Mesodermal cell (in vitro differentiated cells): ENCODE measurements at regions not wholly inside any gene's neighbourhood (a gene's known extent, or its start where the extent isn't known, plus 50 kb on each side); places are given as distances from the start of the nearest gene placed in this dataset.

Source experiments
- H3K27ac ChIP-seq: 2 replicates; pipeline ENCODE4 v1.7.0; 2013; ENCODE audit warnings: mild to moderate bottlenecking, low read depth, low read length, moderate library complexity; ENCODE audit not compliant: severe bottlenecking
- H3K36me3 ChIP-seq: 2 replicates; pipeline ENCODE4 v1.7.1; 2013; ENCODE audit warnings: mild to moderate bottlenecking, low read length, moderate library complexity; ENCODE audit not compliant: control insufficient read depth, insufficient read depth
- H3K4me1 ChIP-seq: one replicate; pipeline ENCODE4 v1.7.1; 2013; ENCODE audit warnings: mild to moderate bottlenecking, low read length; ENCODE audit not compliant: insufficient read depth, control insufficient read depth, poor library complexity, severe bottlenecking
- H3K4me3 ChIP-seq: 2 replicates; pipeline ENCODE4 v1.7.0; 2013; ENCODE audit warnings: low read length, control low read depth, mild to moderate bottlenecking; ENCODE audit not compliant: insufficient read depth, poor library complexity, severe bottlenecking; ENCODE audit errors: extremely low read depth
- H3K9me3 ChIP-seq: 2 replicates; pipeline ENCODE4 v1.7.1; 2013; ENCODE audit warnings: mild to moderate bottlenecking, low read length, moderate library complexity; ENCODE audit not compliant: control insufficient read depth
- WGBS, 2 experiments: methylation state at CpG; one replicate each; pipeline ENCODE4 v1.1.5; 2013; ENCODE audit warnings: missing lambda C conversion rate in 2 of 2; ENCODE audit not compliant: insufficient coverage in 2 of 2; 5-methylcytosine and 5-hydroxymethylcytosine counted together

DNA sequence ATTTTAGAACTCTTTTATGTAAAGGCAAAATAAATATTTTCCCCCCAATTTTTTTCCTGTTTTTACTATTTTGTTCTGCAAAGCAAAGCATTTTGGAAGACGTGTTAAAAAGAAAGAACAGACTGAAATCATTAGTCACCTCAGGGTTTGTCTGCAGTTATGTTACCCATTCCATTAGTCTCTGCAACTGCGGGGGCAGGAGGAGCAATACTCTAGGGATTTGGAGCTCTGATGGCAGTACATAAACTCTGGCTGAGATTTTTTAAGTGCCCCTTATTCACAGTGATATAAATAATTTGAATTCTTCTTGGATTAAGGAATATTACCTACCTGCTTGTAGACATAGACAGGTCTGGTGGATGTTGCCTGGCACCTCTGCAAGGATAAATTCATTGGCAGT is 88.0 kb upstream of the CELF4 start:
- Histone ChIP-seq H3K27ac (peak overlapping the region; percentile 78), H3K4me1 (peaks cover 24% of the 10 kb centered on the region), H3K4me3 (no peak overlapping the region), H3K36me3 (no peaks in the 10 kb centered on the region), H3K9me3 (no peaks in the 10 kb centered on the region)
- WGBS, 2 experiments, result 60 to 78% methylated on average over 1 to 2 of the region's 2 CpGs

DNA sequence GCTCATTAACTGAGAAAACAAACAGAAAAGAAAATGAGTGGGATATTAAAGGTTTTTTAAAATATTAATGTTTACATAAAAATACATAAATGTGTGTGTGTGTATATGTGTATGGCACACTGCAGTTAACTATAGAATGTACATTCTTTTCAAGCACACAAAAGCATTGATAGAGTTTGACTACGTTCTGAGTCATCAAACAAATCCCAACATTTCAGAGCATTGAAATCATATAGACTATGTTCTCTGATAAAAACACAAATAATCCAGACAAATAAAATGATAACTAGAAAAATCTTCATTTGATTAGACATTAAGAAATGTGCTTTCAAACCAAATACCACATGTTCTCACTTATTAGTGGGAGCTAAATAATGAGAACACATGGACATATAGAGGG is 84.3 kb upstream of the CELF4 start:
- H3K4me3 ChIP-seq, result no peak overlapping the region
- H3K36me3 ChIP-seq, result no peaks in the 10 kb centered on the region
- WGBS, 2 experiments, result no CpG with 5 or more reads among the region's 1 CpG
- peaks cover 9% of the 10 kb centered on the region for H3K4me1 ChIP-seq
- no peak overlapping the region for H3K27ac ChIP-seq
- H3K9me3 ChIP-seq, result no peaks in the 10 kb centered on the region

DNA sequence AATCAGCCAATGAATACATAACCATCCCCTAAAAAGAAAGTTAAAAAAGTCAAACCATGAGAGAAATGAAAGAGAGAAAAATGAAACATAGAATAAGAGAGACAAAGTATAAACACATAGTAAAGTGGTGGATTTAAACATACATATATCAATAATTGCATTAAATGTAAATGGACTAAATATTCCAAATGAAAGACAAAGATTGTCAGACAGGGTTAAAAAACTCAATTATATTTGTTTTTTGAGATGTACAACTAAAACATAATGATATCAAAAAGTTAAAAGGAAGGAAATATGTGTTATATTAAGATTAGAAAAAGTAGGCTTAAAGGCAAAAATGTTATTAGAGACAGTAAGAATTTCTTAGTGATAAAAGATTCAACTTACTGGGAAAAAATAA is 83.8 kb upstream of the CELF4 start:
- Histone ChIP-seq H3K9me3 (no peaks in the 10 kb centered on the region), H3K36me3 (no peaks in the 10 kb centered on the region), H3K4me1 (peaks cover 9% of the 10 kb centered on the region), H3K27ac (no peak overlapping the region), H3K4me3 (no peak overlapping the region)

- WGBS, 2 experiments, result 83 to 86% methylated on average over 2 of the region's 2 CpGs
- no peak overlapping the region for H3K4me3 ChIP-seq
- H3K36me3 ChIP-seq, result no peaks in the 10 kb centered on the region
- H3K27ac ChIP-seq, result no peak overlapping the region
- no peaks in the 10 kb centered on the region for H3K4me1 ChIP-seq
- no peaks in the 10 kb centered on the region for H3K9me3 ChIP-seq
Measured at GRCh38 chr18:37641573-37641972, 76.0 kb upstream of the CELF4 start.

GRCh38 chr18:37640504-37640903 is 74.9 kb upstream of the CELF4 start:
- Histone ChIP-seq H3K4me1 (no peaks in the 10 kb centered on the region), H3K4me3 (no peak overlapping the region), H3K27ac (no peak overlapping the region), H3K36me3 (no peaks in the 10 kb centered on the region), H3K9me3 (no peaks in the 10 kb centered on the region)

- Histone ChIP-seq H3K4me1 (no peaks in the 10 kb centered on the region), H3K9me3 (no peaks in the 10 kb centered on the region), H3K4me3 (no peak overlapping the region), H3K27ac (no peak overlapping the region), H3K36me3 (no peaks in the 10 kb centered on the region)
- WGBS, 2 experiments, result 95 to 100% methylated on average over 1 to 2 of the region's 3 CpGs
Measured at GRCh38 chr18:37639846-37640245, 74.2 kb upstream of the CELF4 start.

- no peaks in the 10 kb centered on the region for H3K4me1 ChIP-seq
- 82 to 95% methylated on average over 3 to 4 of the region's 4 CpGs for WGBS, 2 experiments
- no peak overlapping the region for H3K4me3 ChIP-seq
- no peaks in the 10 kb centered on the region for H3K9me3 ChIP-seq
- H3K27ac ChIP-seq, result no peak overlapping the region
- no peaks in the 10 kb centered on the region for H3K36me3 ChIP-seq
Measured at GRCh38 chr18:37637478-37637850, 71.9 kb upstream of the CELF4 start.

DNA sequence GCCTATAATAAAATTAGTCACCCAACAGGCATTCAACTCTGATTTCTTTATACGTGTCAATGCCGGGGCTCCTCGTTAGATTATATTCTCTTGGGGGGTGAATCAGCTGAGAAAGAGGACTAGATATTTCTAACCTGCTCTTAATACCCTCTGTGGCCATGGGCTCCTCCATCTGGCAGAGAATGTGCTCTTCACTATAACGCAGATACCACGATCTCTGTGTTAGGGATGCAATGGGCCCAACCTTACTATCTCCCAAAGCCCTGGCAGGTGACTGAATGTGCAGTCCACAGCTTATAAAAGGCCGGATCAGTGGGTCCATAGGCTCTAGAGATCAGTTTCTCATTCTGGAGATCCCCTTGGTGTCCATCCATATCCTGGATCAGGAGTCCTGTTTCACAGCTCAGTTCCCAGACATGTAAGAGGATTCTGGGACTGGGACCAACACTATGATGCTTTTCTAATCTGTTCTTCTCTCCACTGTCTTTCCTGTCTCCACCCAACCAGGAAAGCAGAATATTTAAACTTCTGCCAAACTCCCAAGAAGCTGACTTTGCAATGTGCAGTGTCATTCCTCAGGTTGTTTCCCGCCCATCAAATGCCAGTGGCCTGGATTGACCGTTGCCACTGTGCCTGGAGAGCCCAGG is 71.4 kb upstream of the CELF4 start:
- no peak overlapping the region for H3K4me3 ChIP-seq
- H3K36me3 ChIP-seq, result no peaks in the 10 kb centered on the region
- H3K4me1 ChIP-seq, result no peaks in the 10 kb centered on the region
- WGBS, 2 experiments, result 85 to 92% methylated on average over 4 to 6 of the region's 8 CpGs
- H3K27ac ChIP-seq, result no peak overlapping the region
- no peaks in the 10 kb centered on the region for H3K9me3 ChIP-seq

DNA sequence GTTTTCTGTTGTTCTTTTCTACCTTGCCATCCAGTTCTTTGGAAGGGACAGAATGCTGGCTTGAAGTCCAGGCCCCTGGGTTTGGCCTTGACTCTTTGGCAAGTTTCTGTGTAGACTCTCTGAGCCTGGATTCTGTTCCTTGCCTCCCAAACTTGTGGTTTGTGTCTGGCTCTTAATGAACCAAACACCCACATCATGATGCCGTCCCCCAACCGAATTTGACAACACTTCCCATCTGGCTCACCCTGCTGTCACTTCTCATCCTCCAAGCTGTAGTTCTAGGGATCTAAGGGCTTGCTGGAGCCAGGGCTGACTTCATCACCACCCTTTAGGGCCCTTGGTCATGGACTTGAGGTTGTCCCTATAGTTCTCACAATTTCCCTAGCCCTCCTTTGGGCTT is 68.9 kb upstream of the CELF4 start:
- no peaks in the 10 kb centered on the region for H3K36me3 ChIP-seq
- no peaks in the 10 kb centered on the region for H3K4me1 ChIP-seq
- no peak overlapping the region for H3K27ac ChIP-seq
- H3K9me3 ChIP-seq, result no peaks in the 10 kb centered on the region
- 100% methylated on average over 2 of the region's 2 CpGs for WGBS, 2 experiments
- H3K4me3 ChIP-seq, result no peak overlapping the region

DNA sequence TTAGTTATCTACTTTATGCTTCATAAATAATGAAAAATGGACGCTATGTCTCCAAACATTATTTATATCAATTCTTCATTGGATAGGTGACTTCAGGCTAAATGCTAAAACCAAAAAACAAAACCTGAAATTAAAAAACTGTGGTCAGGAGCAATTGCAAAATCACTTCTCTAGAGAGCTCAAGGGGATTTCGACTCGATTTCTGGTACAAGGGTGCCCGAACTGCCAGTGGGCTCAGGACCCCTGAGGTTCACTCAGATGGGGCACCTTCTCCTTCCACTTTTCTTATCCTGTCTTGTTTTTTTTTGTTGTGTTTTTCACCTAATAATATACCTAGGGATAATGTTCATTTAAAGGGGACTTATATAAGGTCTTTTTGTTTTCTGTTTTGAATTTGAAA is 65.8 kb upstream of the CELF4 start:
- WGBS, 2 experiments, result 96 to 100% methylated on average over 3 of the region's 4 CpGs
- Histone ChIP-seq H3K9me3 (no peaks in the 10 kb centered on the region), H3K27ac (no peak overlapping the region), H3K4me1 (no peaks in the 10 kb centered on the region), H3K4me3 (no peak overlapping the region), H3K36me3 (no peaks in the 10 kb centered on the region)

GRCh38 chr18:37630334-37630733 is 64.7 kb upstream of the CELF4 start:
- Histone ChIP-seq H3K27ac (no peak overlapping the region), H3K36me3 (no peaks in the 10 kb centered on the region), H3K4me1 (no peaks in the 10 kb centered on the region), H3K4me3 (no peak overlapping the region), H3K9me3 (no peaks in the 10 kb centered on the region)
- WGBS, 2 experiments, result 0 to 100% methylated on average over 1 of the region's 2 CpGs
